NAMALWA (cell line): ENCODE measurements at regions not wholly inside any gene's neighbourhood (a gene's known extent, or its start where the extent isn't known, plus 50 kb on each side); places are given as distances from the start of the nearest gene placed in this dataset.
"Not testable (repeated sequence)": the region's sequence is repeated elsewhere in the genome, so short reads cannot be mapped to it uniquely, and the experiment has no call there.

Experiments used
- DNase-seq: peaks from one replicate; pipeline ENCODE4 v3.0.0-alpha.2; 2015; ENCODE audit warnings: low spot score

GRCh38 chr13:54402495-54402894 is 1373.9 kb downstream of the OLFM4 start:
- DNase-seq = no peak

GRCh38 chr13:54415753-54416366 is 1387.2 kb downstream of the OLFM4 start:
- DNase-seq = no peak

GRCh38 chr13:54422946-54423345 is 1394.3 kb downstream of the OLFM4 start:
- DNase-seq = not testable (repeated sequence)

GRCh38 chr13:54424344-54424743 is 1395.7 kb downstream of the OLFM4 start:
- no peak for DNase-seq

- DNase-seq = no peak
Measured at GRCh38 chr13:54433493-54434206, 1405.0 kb downstream of the OLFM4 start.

GRCh38 chr13:54440853-54441400 is 1412.3 kb downstream of the OLFM4 start:
- not testable (repeated sequence) for DNase-seq

- DNase-seq = no peak
Measured at GRCh38 chr13:54445453-54445852, 1416.8 kb downstream of the OLFM4 start.

- DNase-seq = no peak
Measured at GRCh38 chr13:54445865-54446264, 1417.3 kb downstream of the OLFM4 start.

- DNase-seq = peak; percentile 18
Measured at GRCh38 chr13:54449922-54450321, 1421.3 kb downstream of the OLFM4 start.

- DNase-seq = no peak
Measured at GRCh38 chr13:54484166-54484565, 1455.6 kb downstream of the OLFM4 start.

- no peak for DNase-seq
Measured at GRCh38 chr13:54486421-54487166, 1458.0 kb downstream of the OLFM4 start.

- DNase-seq = no peak
Measured at GRCh38 chr13:54489359-54489758, 1460.7 kb downstream of the OLFM4 start.

- DNase-seq = no peak
Measured at GRCh38 chr13:54492995-54493394, 1464.4 kb downstream of the OLFM4 start.

GRCh38 chr13:54511366-54511765 is 1482.8 kb downstream of the OLFM4 start:
- no peak for DNase-seq

- DNase-seq = no peak
Measured at GRCh38 chr13:54513254-54513653, 1484.6 kb downstream of the OLFM4 start.

GRCh38 chr13:54536112-54536511 is 1507.5 kb downstream of the OLFM4 start:
- no peak for DNase-seq

- no peak for DNase-seq
Measured at GRCh38 chr13:54563286-54563685, 1534.7 kb downstream of the OLFM4 start.

GRCh38 chr13:54572037-54572436 is 1543.4 kb downstream of the OLFM4 start:
- DNase-seq = not testable (repeated sequence)

GRCh38 chr13:54573186-54573585 is 1544.6 kb downstream of the OLFM4 start:
- no peak for DNase-seq

GRCh38 chr13:54574791-54575190 is 1546.2 kb downstream of the OLFM4 start:
- no peak for DNase-seq

GRCh38 chr13:54591540-54591939 is 1562.9 kb downstream of the OLFM4 start:
- DNase-seq = no peak

GRCh38 chr13:54592201-54592600 is 1563.6 kb downstream of the OLFM4 start:
- no peak for DNase-seq

- no peak for DNase-seq
Measured at GRCh38 chr13:54593504-54593903, 1564.9 kb downstream of the OLFM4 start.
